GM12878 (cell line): ENCODE measurements at regions not wholly inside any gene's neighbourhood (a gene's known extent, or its start where the extent isn't known, plus 50 kb on each side); places are given as distances from the start of the nearest gene placed in this dataset.

Experiments
- BCL11A ChIP-seq: IDR thresholded peaks from 2 replicates; pipeline ENCODE4 v1.6.1; 2011; ENCODE audit warnings: low read depth, low read length
- BHLHE40 ChIP-seq, 2 experiments: fragments of 450-650 bp in 1 of 2; IDR thresholded peaks; 2 replicates each; pipeline ENCODE4 v1.6.1; 2011 to 2017; ENCODE audit warnings: low read depth in 2 of 2, borderline replicate concordance in 1 of 2, improper control_type of control experiment in 1 of 2, low read length in 1 of 2, mild to moderate bottlenecking in 1 of 2
- CHD4 ChIP-seq: fragments of 200-600 bp; sonication (generic); IDR thresholded peaks from 2 replicates; pipeline ENCODE4 v1.6.1; 2016; ENCODE audit warnings: mild to moderate bottlenecking
- EED ChIP-seq: sonication (generic); IDR thresholded peaks from 2 replicates; pipeline ENCODE4 v1.6.1; 2016; ENCODE audit warnings: antibody characterized with exemption, low read depth
- GABPA ChIP-seq: IDR thresholded peaks from 2 replicates; pipeline ENCODE4 v1.6.1; 2014; ENCODE audit warnings: antibody characterized with exemption, low read depth, mild to moderate bottlenecking, inconsistent platforms
- HDAC2 ChIP-seq: fragments of 200-600 bp; sonication (generic); IDR thresholded peaks from 2 replicates; pipeline ENCODE4 v1.6.1; 2017
- MTA3 ChIP-seq: IDR thresholded peaks from 2 replicates; pipeline ENCODE4 v1.6.1; 2012; ENCODE audit warnings: low read length, inconsistent platforms, borderline replicate concordance
- RAD51 ChIP-seq: fragments of 450-650 bp; IDR thresholded peaks from 2 replicates; pipeline ENCODE4 v1.6.1; 2016; ENCODE audit warnings: moderate library complexity, mild to moderate bottlenecking, inconsistent platforms
- TF ChIP-seq, protein P1 (sequence below), 3 experiments: IDR thresholded peaks in 2 of 3; conservative IDR thresholded peaks in 1 of 3; 2 replicates each; pipeline ENCODE4 v1.5.1; 2011; ENCODE audit warnings: low read depth in 3 of 3, low read length in 3 of 3, mild to moderate bottlenecking in 3 of 3, control low read depth in 2 of 3, moderate library complexity in 2 of 3, inconsistent platforms in 1 of 3, mixed read lengths in 1 of 3; ENCODE audit not compliant: control insufficient read depth in 2 of 3, insufficient read depth in 1 of 3; ENCODE audit errors: extremely low read depth in 1 of 3
- TF ChIP-seq, protein P2 (sequence below): fragments of 450-650 bp; formaldehyde crosslinking; IDR thresholded peaks from 2 replicates; pipeline ENCODE4 v1.5.0; 2022; ENCODE audit warnings: mild to moderate bottlenecking, missing genetic modification characterization
- TF ChIP-seq, protein P3 (sequence below): fragments of 450-650 bp; IDR thresholded peaks from 2 replicates; pipeline ENCODE4 v1.6.1; 2017; ENCODE audit warnings: antibody characterized with exemption, mild to moderate bottlenecking, moderate library complexity
- TF ChIP-seq, protein P4 (sequence below): fragments of 450-650 bp; IDR thresholded peaks from 2 replicates; pipeline ENCODE4 v1.6.1; 2016; ENCODE audit warnings: mild to moderate bottlenecking

DNA sequence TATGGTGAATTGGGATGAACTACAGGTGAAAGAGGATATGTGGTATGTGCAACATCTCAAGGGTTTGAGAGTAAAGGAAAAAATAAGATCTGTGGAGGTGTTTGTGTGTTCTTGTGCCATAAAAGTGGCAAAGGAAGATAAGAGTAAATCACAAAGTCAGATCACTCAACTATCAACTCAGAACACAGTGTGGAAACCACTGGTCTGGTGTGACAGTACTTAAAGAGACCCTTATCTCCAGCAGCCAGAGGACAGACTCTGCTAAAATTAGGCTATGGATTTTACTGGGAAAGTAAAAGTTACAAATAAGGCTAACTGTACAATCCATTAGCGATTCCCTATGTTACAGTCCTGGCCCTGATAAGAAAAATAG is 54.0 kb upstream of the PRDM8 start (continued):
- TF ChIP-seq, protein P1, sequence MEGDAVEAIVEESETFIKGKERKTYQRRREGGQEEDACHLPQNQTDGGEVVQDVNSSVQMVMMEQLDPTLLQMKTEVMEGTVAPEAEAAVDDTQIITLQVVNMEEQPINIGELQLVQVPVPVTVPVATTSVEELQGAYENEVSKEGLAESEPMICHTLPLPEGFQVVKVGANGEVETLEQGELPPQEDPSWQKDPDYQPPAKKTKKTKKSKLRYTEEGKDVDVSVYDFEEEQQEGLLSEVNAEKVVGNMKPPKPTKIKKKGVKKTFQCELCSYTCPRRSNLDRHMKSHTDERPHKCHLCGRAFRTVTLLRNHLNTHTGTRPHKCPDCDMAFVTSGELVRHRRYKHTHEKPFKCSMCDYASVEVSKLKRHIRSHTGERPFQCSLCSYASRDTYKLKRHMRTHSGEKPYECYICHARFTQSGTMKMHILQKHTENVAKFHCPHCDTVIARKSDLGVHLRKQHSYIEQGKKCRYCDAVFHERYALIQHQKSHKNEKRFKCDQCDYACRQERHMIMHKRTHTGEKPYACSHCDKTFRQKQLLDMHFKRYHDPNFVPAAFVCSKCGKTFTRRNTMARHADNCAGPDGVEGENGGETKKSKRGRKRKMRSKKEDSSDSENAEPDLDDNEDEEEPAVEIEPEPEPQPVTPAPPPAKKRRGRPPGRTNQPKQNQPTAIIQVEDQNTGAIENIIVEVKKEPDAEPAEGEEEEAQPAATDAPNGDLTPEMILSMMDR (IDR thresholded peaks at IDR 0.05 in 2 of 3, conservative IDR thresholded peaks at IDR 0.05 in 1 of 3; ENCODE audit: control insufficient read depth in 2 of 3, extremely low read depth in 1 of 3, insufficient read depth in 1 of 3, low read depth in 3 of 3, low read length in 3 of 3): no peak
- TF ChIP-seq HDAC2 (no peak), RAD51 (no peak), CHD4 (no peak), EED (no peak), BHLHE40 (IDR thresholded peaks at IDR 0.05; ENCODE audit: borderline replicate concordance in 1 of 2, low read depth in 2 of 2, low read length in 1 of 2) (no peak), GABPA (no peak), MTA3 (no peak), BCL11A (no peak)
- TF ChIP-seq, protein P2, sequence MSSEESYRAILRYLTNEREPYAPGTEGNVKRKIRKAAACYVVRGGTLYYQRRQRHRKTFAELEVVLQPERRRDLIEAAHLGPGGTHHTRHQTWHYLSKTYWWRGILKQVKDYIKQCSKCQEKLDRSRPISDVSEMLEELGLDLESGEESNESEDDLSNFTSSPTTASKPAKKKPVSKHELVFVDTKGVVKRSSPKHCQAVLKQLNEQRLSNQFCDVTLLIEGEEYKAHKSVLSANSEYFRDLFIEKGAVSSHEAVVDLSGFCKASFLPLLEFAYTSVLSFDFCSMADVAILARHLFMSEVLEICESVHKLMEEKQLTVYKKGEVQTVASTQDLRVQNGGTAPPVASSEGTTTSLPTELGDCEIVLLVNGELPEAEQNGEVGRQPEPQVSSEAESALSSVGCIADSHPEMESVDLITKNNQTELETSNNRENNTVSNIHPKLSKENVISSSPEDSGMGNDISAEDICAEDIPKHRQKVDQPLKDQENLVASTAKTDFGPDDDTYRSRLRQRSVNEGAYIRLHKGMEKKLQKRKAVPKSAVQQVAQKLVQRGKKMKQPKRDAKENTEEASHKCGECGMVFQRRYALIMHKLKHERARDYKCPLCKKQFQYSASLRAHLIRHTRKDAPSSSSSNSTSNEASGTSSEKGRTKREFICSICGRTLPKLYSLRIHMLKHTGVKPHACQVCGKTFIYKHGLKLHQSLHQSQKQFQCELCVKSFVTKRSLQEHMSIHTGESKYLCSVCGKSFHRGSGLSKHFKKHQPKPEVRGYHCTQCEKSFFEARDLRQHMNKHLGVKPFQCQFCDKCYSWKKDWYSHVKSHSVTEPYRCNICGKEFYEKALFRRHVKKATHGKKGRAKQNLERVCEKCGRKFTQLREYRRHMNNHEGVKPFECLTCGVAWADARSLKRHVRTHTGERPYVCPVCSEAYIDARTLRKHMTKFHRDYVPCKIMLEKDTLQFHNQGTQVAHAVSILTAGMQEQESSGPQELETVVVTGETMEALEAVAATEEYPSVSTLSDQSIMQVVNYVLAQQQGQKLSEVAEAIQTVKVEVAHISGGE: no peak
- TF ChIP-seq, protein P3, sequence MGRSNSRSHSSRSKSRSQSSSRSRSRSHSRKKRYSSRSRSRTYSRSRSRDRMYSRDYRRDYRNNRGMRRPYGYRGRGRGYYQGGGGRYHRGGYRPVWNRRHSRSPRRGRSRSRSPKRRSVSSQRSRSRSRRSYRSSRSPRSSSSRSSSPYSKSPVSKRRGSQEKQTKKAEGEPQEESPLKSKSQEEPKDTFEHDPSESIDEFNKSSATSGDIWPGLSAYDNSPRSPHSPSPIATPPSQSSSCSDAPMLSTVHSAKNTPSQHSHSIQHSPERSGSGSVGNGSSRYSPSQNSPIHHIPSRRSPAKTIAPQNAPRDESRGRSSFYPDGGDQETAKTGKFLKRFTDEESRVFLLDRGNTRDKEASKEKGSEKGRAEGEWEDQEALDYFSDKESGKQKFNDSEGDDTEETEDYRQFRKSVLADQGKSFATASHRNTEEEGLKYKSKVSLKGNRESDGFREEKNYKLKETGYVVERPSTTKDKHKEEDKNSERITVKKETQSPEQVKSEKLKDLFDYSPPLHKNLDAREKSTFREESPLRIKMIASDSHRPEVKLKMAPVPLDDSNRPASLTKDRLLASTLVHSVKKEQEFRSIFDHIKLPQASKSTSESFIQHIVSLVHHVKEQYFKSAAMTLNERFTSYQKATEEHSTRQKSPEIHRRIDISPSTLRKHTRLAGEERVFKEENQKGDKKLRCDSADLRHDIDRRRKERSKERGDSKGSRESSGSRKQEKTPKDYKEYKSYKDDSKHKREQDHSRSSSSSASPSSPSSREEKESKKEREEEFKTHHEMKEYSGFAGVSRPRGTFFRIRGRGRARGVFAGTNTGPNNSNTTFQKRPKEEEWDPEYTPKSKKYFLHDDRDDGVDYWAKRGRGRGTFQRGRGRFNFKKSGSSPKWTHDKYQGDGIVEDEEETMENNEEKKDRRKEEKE: no peak
- TF ChIP-seq, protein P4, sequence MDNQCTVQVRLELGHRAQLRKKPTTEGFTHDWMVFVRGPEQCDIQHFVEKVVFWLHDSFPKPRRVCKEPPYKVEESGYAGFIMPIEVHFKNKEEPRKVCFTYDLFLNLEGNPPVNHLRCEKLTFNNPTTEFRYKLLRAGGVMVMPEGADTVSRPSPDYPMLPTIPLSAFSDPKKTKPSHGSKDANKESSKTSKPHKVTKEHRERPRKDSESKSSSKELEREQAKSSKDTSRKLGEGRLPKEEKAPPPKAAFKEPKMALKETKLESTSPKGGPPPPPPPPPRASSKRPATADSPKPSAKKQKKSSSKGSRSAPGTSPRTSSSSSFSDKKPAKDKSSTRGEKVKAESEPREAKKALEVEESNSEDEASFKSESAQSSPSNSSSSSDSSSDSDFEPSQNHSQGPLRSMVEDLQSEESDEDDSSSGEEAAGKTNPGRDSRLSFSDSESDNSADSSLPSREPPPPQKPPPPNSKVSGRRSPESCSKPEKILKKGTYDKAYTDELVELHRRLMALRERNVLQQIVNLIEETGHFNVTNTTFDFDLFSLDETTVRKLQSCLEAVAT: no peak
